Dermis microvascular lymphatic vessel endothelial cell (primary cell): ENCODE measurements at regions not wholly inside any gene's neighbourhood (a gene's known extent, or its start where the extent isn't known, plus 50 kb on each side); places are given as distances from the start of the nearest gene placed in this dataset.
"Not testable (repeated sequence)": the region's sequence is repeated elsewhere in the genome, so short reads cannot be mapped to it uniquely, and the experiment has no call there.

Source experiments
- DNase-seq, 2 donors: peaks; one replicate each; pipeline versions ENCODE4 v3.0.0 to v3.0.0-alpha.2; 2010; ENCODE audit warnings: low read depth in 2 of 2

DNA sequence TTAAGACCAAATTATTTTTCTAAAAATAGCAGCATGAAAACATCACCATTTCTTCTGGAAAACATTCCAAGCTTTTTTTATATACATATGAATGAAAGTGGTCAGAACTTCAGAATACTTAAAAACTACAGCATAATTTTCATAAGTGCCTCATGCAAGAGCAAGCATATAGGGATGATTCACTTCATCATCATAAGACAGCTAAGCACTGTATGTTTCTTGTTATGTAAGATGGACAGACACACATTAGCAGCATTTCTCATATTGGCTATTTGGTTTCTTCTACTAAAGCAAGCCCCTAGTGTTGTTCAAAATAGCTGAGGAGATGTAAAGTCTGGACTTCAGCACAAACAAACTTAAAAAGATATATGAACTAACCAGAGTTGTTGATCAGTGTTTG, 213.1 kb upstream of the NOCT start:
- DNase-seq = no peak

- DNase-seq = no peak
Measured at GRCh38 chr4:138800421-138800820, 215.2 kb upstream of the NOCT start.

DNA sequence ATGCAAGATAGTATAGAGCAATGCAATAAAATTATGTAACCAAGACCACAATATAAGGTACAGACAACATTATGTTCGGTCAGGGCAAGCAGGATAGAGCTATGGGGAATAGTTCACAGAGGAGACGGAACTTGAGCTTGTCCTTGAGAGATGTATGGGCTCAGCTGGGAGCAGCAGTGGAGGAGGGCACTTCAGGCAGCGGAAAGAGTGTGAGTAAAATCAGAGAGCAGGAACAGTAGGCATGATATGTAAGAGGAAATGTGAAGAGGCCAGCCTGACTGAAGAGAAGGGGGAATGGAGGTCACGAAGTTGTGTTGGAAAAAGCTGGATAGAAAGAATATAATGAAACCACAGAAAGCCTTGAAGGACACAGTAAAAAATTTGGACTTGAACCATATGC, 217.2 kb upstream of the NOCT start:
- DNase-seq = no peak

- DNase-seq = no peak
Measured at GRCh38 chr4:138797646-138798045, 217.9 kb upstream of the NOCT start.

- DNase-seq = no peak
Measured at GRCh38 chr4:138796761-138797160, 218.8 kb upstream of the NOCT start.

GRCh38 chr4:138790706-138791340, 224.8 kb upstream of the NOCT start:
- no peak for DNase-seq

DNA sequence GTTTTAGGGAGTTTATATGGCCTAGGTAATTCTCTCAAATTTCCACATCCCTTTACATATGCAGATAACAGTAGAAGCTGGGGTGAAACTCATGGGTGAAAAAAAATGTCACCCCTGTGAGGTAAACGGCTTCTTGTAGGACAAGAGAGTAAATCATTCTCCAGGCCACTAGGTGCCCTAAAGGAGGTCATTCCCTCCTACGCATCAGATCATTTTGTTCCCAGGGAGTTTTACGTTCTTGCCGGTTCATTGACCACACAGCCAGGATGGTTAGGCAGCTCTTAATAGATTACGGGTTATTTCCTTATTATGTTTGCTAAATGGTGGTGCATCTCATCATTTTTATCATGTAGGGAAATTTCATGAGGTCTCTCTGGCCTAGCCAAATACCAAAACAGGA, 225.8 kb upstream of the NOCT start:
- no peak for DNase-seq

GRCh38 chr4:138788857-138789256, 226.7 kb upstream of the NOCT start:
- DNase-seq = no peak

- no peak for DNase-seq
Measured at GRCh38 chr4:138788267-138788790, 227.3 kb upstream of the NOCT start.

DNA sequence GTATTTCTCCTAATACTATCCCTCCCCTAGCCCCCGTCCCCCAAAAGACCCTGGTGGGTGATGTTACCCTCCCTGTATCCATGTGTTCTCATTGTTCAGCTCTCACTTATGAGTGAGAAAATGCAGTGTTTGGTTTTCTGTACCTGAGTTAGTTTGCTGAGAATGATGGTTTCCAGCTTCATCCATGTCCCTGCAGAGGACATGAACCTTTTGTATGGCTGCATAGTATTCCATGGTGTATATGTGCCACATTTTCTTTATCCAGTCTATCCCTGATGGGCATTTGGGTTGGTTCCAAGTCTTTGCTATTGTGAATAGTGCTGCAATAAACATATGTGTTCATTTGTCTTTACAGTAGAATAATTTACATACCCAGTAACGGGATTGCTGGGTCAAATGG, 235.8 kb upstream of the NOCT start:
- not testable (repeated sequence) for DNase-seq

DNA sequence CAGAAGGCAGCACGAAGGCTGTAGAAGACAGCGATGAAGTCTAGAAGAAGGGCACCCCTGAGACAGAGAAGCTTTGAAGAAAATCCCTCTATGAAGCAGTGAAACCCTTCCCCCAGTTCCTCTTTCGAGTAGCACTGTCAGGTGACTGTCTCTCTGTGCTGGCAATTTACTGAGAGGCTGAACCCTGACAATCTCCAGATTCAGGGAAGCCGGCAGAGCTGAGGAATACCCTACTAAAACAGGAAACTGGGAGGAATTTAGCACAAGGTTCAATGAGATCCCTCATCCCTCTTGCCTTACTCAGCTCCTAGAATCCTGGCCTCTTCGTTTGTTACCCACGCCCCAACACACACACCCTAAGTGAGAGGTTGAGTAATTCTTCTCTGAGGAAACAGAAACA, 239.7 kb upstream of the NOCT start:
- no peak for DNase-seq

- no peak for DNase-seq
Measured at GRCh38 chr4:138775489-138775888, 240.1 kb upstream of the NOCT start.

DNA sequence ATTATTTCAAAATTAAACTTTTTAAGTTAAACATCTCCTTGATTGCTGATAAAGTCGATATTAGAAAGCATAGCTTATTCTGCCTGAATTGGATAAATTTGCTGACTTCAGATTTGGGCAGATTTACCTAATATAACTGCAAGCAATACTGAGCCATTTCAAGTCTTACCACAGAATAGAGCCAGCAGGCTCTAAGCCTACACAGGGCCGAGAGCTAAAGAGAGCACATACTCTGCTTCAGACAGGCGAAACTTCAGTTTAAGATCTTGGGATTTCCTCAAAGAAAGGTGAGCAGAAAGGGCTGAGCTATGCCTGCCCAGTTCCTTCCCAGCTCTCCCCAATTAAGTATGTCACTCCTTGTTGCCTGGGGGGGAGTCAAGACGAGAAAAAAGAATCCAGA, 240.6 kb upstream of the NOCT start:
- DNase-seq = no peak

DNA sequence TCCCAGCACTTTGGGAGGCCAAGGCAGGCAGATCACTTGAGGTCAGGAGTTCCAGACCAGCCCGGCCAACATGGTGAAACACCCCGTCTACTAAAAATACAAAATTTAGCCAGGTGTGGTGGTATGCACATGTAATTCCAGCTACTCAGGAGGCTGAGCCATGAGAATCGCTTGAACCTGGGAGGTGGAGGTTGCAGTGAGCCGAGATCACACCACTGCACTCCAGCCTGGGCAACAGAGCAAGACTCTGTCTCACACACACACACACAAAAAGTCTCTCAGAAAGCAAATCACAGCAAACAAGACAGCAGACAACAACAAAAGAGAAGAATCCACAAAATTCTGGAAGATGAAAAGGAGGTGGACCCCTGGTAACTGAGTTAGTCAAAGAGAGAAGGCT, 241.5 kb upstream of the NOCT start:
- not testable (repeated sequence) for DNase-seq

DNA sequence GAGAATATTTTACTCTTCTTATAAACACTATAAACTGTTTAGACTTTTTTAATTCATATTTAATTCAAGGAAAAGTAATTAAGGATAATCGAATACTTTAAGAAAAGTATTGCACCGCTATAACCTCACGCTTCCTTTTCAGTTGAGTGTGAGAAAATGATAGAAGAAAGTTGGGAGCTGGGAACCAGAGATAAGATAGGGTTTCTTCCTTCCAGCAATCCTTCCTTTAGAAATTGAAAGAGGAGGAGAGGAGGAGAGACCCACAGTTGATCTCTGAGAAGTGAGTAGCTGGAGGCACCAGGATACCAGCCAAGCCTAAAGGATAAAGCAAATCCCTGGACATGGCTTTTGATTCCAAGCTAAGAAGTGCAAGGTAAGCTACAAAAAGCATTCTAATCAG, 242.3 kb upstream of the NOCT start:
- no peak for DNase-seq

- no peak for DNase-seq
Measured at GRCh38 chr4:138772366-138772765, 243.2 kb upstream of the NOCT start.

- DNase-seq = no peak
Measured at GRCh38 chr4:138770818-138771217, 244.8 kb upstream of the NOCT start.

DNA sequence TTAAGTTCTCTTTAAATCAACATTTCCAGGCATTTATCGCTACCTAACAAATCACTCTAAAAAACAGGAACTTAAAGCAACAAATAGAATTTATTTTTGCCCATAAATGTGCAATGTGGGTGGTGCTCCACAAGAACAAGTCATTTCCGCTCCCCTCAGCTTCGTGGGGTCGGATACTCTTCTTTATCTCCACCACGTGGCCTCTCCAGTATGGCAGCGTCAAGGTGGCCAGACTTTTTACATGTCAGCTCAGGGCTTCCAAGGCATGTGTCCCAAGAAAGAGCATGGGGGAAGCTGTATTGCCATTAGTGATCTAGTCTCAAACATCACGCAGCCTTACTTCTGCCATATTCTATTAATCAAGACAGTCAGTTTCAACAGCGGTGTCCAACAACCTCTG, 249.2 kb upstream of the NOCT start:
- DNase-seq = no peak

DNA sequence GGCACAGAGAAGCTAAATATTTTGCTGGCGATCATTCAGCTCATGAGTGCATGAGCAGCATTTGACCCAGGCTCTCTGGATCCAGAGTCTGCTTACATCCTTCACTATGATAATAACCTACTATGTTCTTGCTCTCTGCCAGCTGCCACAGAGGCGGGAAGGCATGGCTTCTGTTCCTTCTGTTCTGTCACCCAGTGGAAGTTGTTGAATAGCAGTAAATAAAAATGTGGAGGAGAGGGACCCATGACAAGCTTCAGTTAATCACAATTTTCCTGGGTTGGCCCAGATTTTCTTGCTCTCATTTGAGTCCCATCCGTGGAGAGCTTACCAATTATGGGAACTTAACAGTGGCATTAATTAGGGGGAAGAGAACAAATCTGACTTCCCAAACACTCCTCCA, 250.1 kb upstream of the NOCT start:
- no peak for DNase-seq

DNA sequence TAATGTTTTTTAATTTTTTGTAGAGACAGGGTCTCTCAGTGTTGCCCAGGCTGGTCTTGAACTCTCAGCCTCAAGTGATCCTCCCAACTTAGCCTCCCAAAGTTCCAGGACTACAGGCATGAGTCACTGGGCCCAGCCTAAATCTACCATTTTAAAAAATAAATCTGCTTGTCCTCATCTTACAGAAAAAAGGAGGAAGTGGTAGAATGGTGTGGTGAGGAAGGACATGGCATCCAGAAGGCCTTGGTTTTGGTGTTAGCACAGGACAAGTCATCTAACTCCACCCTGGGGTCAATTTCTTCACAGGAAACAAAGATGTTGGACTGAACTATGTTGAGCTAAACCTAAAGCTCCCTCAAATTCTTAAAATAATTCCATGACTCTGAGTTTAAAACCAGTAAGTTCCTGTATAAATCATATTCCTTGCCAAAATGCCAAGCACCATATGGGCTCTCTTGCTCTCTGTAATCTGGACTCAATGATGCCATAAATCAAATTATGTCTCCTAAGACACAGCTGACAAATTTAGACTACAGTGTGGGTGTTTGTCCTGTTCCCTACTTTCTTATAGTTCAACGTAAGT, 253.9 kb upstream of the NOCT start:
- DNase-seq = no peak

DNA sequence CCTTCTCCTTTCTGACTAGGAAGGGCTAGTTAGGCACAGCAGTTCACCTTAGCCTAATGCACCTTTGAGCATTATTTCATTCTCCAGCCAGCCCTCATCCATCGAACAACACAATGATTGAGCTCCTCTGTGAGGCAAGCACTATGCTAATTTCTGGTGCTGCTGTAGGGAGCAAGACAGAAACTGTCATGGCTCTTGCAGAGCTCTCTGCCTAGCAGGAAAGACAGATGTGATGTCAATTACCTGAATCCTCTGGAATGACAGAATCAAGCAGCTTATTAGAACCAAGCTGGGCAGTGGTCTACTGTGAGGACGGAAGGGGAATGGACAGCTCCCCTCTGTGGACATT, 256.1 kb upstream of the NOCT start:
- no peak for DNase-seq

DNA sequence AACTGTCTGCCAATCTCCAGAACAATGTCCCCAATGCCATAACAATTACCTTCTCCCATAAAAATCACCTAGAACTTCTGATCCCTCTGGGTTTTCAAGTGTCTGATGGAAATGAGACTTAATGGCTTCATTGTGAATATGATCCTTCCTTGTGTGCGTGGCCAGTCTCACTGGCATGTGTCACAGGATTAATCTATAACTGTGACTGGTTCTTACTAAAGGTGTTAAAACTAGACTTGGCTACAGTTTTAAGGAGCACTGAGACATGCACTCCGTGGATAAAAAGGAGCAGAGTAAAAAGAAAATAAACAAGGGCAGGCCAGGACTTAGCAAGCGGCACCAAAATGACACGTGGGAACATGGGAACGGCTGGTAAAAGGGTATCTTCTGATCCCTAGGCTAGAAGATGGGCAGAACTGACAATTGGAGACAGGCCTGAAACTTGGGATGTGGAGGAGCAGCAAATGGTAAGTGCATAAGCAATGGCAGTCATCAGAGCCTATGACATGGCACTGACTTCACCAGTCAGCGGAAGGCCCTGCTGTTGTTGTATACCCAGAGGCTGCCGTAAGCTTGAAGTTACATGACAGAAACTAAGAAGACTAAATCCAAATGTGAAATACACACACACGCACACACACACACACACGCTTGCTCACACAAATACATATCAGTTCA, 256.6 kb upstream of the NOCT start:
- DNase-seq = no peak

- DNase-seq = no peak
Measured at GRCh38 chr4:138758196-138758595, 257.4 kb upstream of the NOCT start.
